ENCODE measurements at regions not wholly inside any gene's neighbourhood (a gene's known extent, or its start where the extent isn't known, plus 50 kb on each side); places are given as distances from the start of the nearest gene placed in this dataset.

- no peak for TF ChIP-seq CTCF (IDR thresholded peaks at IDR 0.05)
- no peak for TF ChIP-seq EP300 (IDR thresholded peaks at IDR 0.05)
- TF ChIP-seq POLR2AphosphoS5 (IDR thresholded peaks at IDR 0.05), result no peak
- TF ChIP-seq POLR2A (IDR thresholded peaks at IDR 0.05), result no peak
Measured at GRCh38 chr6:103858003-103858402, 1001.7 kb downstream of the HACE1 start.
